Brain microvascular endothelial cell (primary cell): ENCODE measurements at regions not wholly inside any gene's neighbourhood (a gene's known extent, or its start where the extent isn't known, plus 50 kb on each side); places are given as distances from the start of the nearest gene placed in this dataset.

Experiments used
- DNase-seq: peaks from one replicate; pipeline ENCODE4 v3.0.0-alpha.2; 2020
- H3K27ac ChIP-seq: fragments of 250-450 bp; sonication (Bioruptor Pico); 2 replicates; pipeline ENCODE4 v1.5.1; 2020; ENCODE audit warnings: mild to moderate bottlenecking, moderate library complexity
- H3K27me3 ChIP-seq: fragments of 250-450 bp; sonication (Bioruptor Pico); replicated peaks from 2 replicates; pipeline ENCODE4 v1.5.1; 2020; ENCODE audit warnings: mild to moderate bottlenecking
- H3K36me3 ChIP-seq: fragments of 250-450 bp; sonication (Bioruptor Pico); replicated peaks from 2 replicates; pipeline ENCODE4 v1.5.1; 2020; ENCODE audit warnings: mild to moderate bottlenecking
- H3K4me3 ChIP-seq: 2 replicates; pipeline ENCODE4 v1.5.1; 2011; ENCODE audit warnings: low read depth, mild to moderate bottlenecking, control low read depth, low read length, moderate library complexity
- CTCF ChIP-seq: IDR thresholded peaks from 2 replicates; pipeline ENCODE4 v1.5.1; 2011; ENCODE audit warnings: low read depth, mild to moderate bottlenecking, moderate library complexity, low read length, control low read depth, inconsistent platforms; ENCODE audit errors: missing control alignments
- in situ Hi-C: cut with HindIII; loops from 2 replicates; pipeline ENCODE4 v1.10.0; 2017; ENCODE audit warnings: low sequenced_read_pairs, low pct_ligation_motif_present

GRCh38 chr5:116626272-116626723, 51.7 kb upstream of the SEMA6A start:
- TF ChIP-seq CTCF, result no peak
- Histone ChIP-seq H3K27me3 (no peaks in the 10 kb centered on the region), H3K36me3 (no peaks in the 10 kb centered on the region), H3K27ac (no peak overlapping the region), H3K4me3 (no peak overlapping the region)
- in situ Hi-C loops, result no loop called here
- DNase-seq, result peak; percentile 88
